Mucosa of gallbladder (tissue), 1 donor: ENCODE measurements at regions not wholly inside any gene's neighbourhood (a gene's known extent, or its start where the extent isn't known, plus 50 kb on each side); places are given as distances from the start of the nearest gene placed in this dataset.

Source experiments
- DNase-seq: peaks from one replicate; pipeline ENCODE4 v3.0.0-alpha.2; 2020; ENCODE audit warnings: low spot score
- donor health status: DM: no; HTN: no; CAD: no.

DNA sequence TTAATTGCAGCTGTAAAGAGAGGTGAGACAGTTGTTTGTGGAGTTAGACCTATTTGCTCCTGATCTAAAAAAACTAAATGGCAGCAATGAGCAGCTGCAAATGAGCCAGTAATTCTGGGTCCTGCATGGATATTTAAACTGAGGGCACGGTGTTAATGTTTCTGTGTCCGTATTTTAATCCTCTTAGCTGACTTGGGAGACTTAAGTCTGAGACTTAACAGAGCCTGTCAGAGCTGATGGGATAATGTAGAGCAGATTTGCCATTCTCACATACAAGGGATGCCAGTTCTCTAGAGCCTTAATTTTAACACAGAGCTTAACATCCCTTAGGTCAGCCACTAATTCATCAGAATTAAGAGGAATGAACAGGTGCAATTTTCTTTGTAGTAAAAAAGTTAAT is 178.6 kb upstream of the PDE3A start:
- no peak for DNase-seq

DNA sequence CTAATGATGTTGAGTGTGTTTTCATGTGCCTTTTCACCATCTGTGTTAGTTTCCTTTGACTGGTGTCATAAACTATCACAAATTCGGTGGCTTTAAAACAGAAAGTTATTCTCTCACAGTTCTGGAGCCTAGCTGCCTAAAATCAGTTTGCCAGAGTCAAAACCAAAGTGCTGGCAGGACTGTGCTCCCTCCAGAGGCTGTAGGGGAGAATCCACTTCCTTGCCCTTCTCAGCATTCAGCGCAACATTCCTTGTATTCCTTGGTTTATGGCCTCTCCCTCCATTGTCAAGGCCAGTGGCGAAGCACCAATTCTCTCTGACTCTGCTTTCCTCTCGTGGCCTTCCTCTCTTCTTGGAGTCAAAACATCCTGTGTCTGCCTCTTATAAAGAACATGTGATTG is 174.2 kb upstream of the PDE3A start:
- no peak for DNase-seq

GRCh38 chr12:20196767-20197166 is 171.6 kb upstream of the PDE3A start:
- no peak for DNase-seq

GRCh38 chr12:20197411-20197810 is 170.9 kb upstream of the PDE3A start:
- no peak for DNase-seq

- no peak for DNase-seq
Measured at GRCh38 chr12:20199780-20200179, 168.6 kb upstream of the PDE3A start.

DNA sequence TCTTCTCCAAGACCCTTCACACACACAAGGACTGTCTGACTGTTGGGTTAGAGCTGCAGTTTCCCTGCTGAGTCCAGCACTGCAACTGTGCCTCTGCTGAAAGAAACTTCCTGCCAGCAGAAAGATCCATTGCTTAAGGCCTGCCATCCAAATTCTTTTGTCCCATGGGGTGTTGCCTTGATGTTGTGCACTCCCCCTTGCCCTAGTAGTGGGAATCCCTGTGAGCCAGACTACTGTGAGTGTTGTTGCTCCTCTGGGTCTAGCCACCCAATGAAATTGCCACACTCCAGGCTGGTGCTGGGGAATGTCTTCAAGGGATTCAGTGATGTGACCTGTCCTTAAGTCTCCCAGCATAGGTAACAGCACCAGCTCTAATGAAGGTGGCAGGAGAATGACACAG is 166.6 kb upstream of the PDE3A start:
- no peak for DNase-seq

- no peak for DNase-seq
Measured at GRCh38 chr12:20205854-20206253, 162.5 kb upstream of the PDE3A start.

GRCh38 chr12:20206410-20206809 is 161.9 kb upstream of the PDE3A start:
- DNase-seq, result no peak

GRCh38 chr12:20210621-20211215 is 157.6 kb upstream of the PDE3A start:
- DNase-seq, result no peak

GRCh38 chr12:20211541-20211940 is 156.8 kb upstream of the PDE3A start:
- no peak for DNase-seq

GRCh38 chr12:20211981-20212421 is 156.3 kb upstream of the PDE3A start:
- no peak for DNase-seq

DNA sequence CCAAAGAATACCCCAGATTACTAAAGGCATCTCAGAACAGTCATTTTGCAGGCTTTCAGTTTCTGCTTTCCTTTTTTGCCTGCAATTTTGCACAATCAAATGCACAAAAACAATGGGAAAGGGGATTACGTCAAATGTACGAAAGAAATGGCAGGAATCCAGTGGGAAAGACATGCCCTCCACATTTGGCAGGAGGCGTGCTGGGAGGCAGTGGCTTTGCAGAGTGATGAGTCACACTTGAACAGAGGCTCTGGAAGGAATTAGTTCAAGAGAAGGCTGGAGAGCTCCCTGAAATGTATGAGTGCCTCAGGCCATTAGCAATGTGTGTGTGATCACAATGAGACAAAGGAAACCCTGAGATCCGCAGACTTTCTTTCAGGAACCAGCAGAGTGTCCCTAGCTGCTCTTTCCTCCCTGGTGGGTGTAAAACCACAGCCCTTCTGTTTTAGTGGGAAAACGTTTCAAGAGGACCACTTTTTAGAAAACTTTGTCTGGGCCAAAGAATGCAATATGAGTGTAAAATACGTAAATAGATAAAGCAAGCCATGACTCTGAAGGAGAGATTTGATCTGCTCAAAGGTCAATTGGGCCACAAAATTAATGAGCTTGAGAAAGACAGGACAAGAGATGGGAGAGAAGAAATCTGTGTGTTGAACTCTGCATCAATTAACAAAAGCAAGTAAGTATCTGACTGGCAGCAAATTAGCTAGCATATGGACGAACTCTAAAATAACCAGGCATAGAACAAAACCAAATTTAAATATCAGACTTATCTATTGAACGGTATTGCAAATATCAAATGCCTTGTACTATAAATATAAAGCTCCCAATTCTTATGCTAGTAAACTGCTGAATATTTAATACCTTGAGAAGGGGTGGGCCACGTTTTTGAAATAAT is 155.4 kb upstream of the PDE3A start:
- peak; percentile 82 for DNase-seq

GRCh38 chr12:20213723-20214625 is 154.4 kb upstream of the PDE3A start:
- DNase-seq, result no peak

DNA sequence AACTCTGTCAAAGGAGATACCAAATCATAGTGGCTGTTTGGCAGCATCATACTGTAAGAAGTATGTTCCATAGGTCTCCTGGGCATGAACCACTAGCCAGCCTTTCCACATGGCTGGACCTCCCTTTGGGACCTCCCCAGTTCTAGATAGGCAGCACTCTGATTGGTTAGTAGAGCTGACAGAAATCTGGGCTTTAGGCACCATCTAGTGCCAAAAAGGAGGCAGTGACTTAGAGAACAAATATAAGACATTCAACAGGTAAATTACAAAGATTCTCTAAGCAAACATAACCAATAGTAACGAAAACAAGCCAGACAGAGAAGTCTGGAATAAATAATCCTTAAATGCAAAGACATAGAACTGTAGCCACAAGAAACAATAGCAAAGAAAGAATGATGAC is 148.0 kb upstream of the PDE3A start:
- DNase-seq, result no peak

DNA sequence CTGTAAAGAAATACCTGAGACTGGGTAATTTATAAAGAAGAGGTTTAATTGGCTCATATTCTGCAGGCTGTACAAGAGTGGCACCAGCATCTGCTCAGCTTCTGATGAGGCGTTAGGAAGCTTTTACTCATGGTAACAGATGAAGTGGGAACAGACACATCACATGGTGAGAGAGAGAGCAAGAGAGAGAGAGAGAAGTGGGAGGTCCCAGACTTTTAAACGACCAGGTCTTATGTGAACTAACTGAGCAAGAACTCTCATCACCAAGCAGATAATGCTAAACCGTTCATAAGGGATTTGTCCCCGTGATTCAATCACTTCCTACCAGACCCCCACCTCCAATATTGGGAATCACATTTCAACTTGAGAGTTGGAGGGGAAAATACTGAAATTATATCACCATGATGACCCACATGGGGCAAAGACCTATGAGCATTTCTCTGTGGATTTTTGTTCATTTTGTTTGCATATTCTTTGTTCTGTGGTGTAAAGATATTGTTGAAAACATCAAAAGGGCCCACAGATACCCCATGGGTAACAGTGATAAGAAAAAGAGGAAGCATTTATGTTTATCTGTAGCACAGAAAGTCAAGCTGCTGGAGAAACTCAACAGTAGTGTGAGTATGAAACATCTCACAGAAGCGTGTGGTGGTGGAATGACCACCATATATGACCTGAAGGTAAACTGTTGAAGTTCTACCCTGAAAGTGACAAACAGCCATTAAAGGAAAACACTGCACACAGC is 135.2 kb upstream of the PDE3A start:
- DNase-seq, result no peak

DNA sequence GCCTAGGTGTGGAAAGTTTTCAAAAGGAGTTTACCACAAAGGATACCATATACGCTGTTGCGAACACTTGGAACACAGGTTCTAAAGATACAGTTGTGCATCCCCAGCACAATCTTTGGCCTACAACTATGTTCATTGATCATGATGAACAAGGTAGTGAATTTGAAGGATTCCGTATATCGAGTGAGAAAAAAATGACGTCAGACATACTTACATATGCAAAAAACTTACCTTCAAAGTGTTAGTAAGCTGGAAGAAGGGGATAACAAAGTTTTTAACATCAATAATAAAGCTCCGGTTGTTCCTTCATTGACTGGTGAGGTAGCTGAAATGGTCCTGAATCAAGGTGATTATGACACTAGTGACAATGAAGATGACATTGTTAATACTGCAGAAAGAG is 133.9 kb upstream of the PDE3A start:
- no peak for DNase-seq

DNA sequence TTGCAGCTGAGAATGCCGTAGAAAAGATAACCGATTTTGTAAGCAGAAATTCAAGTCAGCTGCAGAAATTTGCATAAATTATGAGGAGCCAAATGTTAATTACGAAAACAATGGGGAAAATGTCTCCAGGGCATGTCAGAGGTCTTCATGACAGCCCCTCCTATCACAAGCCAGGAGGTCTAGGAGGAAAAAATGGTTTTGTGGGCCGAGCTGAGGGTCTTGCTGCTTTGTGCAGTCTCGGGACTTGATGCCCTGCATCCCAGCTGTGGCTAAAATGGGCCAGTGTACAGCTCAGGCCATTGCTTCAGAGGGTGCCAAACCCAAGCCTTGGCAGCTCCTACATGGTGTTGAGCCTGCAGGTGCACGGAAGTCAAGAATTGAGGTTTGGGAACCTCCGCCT is 131.2 kb upstream of the PDE3A start:
- DNase-seq, result no peak

DNA sequence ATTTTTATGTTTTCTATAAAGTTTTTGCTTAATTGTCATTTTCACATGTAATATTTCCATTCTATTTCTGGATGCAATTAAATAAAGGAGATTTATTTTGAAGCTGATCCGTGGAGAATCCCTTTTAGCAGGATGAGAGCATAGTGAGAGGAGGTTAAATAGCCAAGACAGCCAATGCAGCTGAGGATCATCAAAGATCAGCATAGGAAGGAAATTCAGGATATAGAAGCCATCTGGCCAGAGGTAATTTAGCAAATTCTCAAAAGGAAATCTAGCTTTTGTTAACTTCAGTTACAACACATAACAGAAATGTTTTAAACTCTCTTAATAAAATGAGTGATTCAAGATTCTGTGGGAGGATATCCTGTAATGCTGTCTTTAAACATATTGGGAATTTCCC is 122.8 kb upstream of the PDE3A start:
- DNase-seq, result no peak

DNA sequence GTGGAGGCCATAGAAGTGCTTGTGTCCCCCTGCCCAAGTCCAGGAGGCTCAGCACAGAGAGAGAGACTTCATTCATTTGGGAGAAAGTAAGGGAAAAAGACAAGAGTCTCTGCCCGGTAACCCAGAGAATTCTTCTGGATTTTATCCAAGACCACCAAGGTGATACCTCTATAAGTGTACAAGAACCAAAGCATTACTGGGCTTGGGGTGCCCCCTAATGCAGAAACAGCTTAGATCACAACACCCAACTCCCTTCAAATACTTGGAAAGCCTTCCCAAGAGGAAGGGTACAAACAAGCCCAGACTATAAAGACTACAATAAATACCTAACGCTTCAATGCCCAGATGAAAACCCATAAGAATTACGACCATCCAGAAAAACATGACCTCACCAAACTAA is 119.7 kb upstream of the PDE3A start:
- no peak for DNase-seq

GRCh38 chr12:20250761-20251160 is 117.6 kb upstream of the PDE3A start:
- DNase-seq, result no peak

- no peak for DNase-seq
Measured at GRCh38 chr12:20257311-20257710, 111.0 kb upstream of the PDE3A start.

DNA sequence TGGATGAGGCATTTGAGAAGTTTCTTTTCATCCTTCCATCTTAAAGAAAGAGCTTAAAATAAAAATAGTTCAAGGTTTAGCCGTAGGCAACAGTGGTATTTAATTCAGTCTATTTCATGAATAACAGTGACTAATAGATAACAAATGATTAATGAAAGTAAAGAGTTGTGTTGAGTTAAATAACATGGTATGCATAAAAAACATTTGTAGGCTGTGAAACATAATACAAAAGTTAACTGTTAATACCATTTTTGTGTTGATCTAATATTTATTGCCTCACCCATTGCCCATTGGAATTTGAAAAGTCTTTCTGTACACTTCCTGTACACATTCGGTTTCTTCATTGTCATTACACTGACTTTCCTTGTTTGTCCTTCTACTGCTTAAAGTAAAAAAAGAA is 108.6 kb upstream of the PDE3A start:
- no peak for DNase-seq
